H9 (cell line): ENCODE measurements at regions not wholly inside any gene's neighbourhood (a gene's known extent, or its start where the extent isn't known, plus 50 kb on each side); places are given as distances from the start of the nearest gene placed in this dataset.

Experiments used
- DNase-seq: peaks from one replicate; pipeline ENCODE4 v3.0.0-alpha.2; 2017
- H2AFZ ChIP-seq: one replicate; pipeline ENCODE4 v1.6.1; 2013; ENCODE audit warnings: mild to moderate bottlenecking, low read length, control low read depth, moderate library complexity
- H2AK5ac ChIP-seq: 2 replicates; pipeline ENCODE4 v1.6.1; 2013; ENCODE audit warnings: low read length, control low read depth, mixed read lengths; ENCODE audit not compliant: insufficient read length
- H2BK120ac ChIP-seq: one replicate; pipeline ENCODE4 v1.6.1; 2013; ENCODE audit warnings: low read depth, mild to moderate bottlenecking, low read length, control low read depth, inconsistent platforms; ENCODE audit not compliant: poor library complexity, severe bottlenecking
- H2BK12ac ChIP-seq: 2 replicates; pipeline ENCODE4 v1.6.1; 2013; ENCODE audit warnings: low read length, control low read depth, mixed read lengths, low read depth; ENCODE audit not compliant: insufficient read length
- H2BK15ac ChIP-seq: 2 replicates; pipeline ENCODE4 v1.6.1; 2013; ENCODE audit warnings: low read depth, low read length, control low read depth
- H2BK20ac ChIP-seq: one replicate; pipeline ENCODE4 v1.6.1; 2013; ENCODE audit warnings: low read depth, mild to moderate bottlenecking, low read length, control low read depth, inconsistent platforms; ENCODE audit not compliant: poor library complexity, severe bottlenecking
- H2BK5ac ChIP-seq: 2 replicates; pipeline ENCODE4 v1.6.1; 2013; ENCODE audit warnings: low read length, control low read depth, mixed read lengths; ENCODE audit not compliant: insufficient read length
- H3K14ac ChIP-seq: 2 replicates; pipeline ENCODE4 v1.6.1; 2013; ENCODE audit warnings: low read length, control low read depth; ENCODE audit not compliant: insufficient read depth
- H3K18ac ChIP-seq: 2 replicates; pipeline ENCODE4 v1.6.1; 2013; ENCODE audit warnings: low read depth, mild to moderate bottlenecking, mixed read lengths, low read length, control low read depth; ENCODE audit not compliant: insufficient read length
- H3K23ac ChIP-seq: 2 replicates; pipeline ENCODE4 v1.6.1; 2013; ENCODE audit warnings: low read length, control low read depth, mixed read lengths, low read depth; ENCODE audit not compliant: insufficient read length
- H3K23me2 ChIP-seq: 2 replicates; pipeline ENCODE4 v1.6.1; 2013; ENCODE audit warnings: low read depth, mild to moderate bottlenecking, mixed read lengths, low read length, control low read depth; ENCODE audit not compliant: insufficient read length, poor library complexity, severe bottlenecking
- H3K27ac ChIP-seq: 2 replicates; pipeline ENCODE4 v1.5.1; 2013; ENCODE audit warnings: low read length, control low read depth, mixed read lengths, low read depth; ENCODE audit not compliant: insufficient read length
- H3K27me3 ChIP-seq: 2 replicates; pipeline ENCODE4 v1.6.1; 2013; ENCODE audit warnings: low read length, control low read depth, inconsistent platforms; ENCODE audit not compliant: insufficient read depth
- H3K4ac ChIP-seq: 2 replicates; pipeline ENCODE4 v1.6.1; 2013; ENCODE audit warnings: low read depth, mild to moderate bottlenecking, control low read depth, inconsistent platforms, low read length, moderate library complexity
- H3K4me1 ChIP-seq: 2 replicates; pipeline ENCODE4 v1.6.1; 2013; ENCODE audit warnings: low read length, control low read depth, inconsistent platforms; ENCODE audit not compliant: insufficient read depth
- H3K4me2 ChIP-seq: 2 replicates; pipeline ENCODE4 v1.6.1; 2013; ENCODE audit warnings: low read length, control low read depth, mixed read lengths; ENCODE audit not compliant: insufficient read length, insufficient read depth
- H3K56ac ChIP-seq: 2 replicates; pipeline ENCODE4 v1.6.1; 2013; ENCODE audit warnings: low read depth, mild to moderate bottlenecking, mixed read lengths, low read length, control low read depth; ENCODE audit not compliant: insufficient read length
- H3K79me1 ChIP-seq: 2 replicates; pipeline ENCODE4 v1.6.1; 2013; ENCODE audit warnings: low read depth, mild to moderate bottlenecking, moderate library complexity, low read length, control low read depth, inconsistent platforms; ENCODE audit not compliant: insufficient read depth, poor library complexity, severe bottlenecking
- H3K79me2 ChIP-seq: 2 replicates; pipeline ENCODE4 v1.6.1; 2013; ENCODE audit warnings: low read length, control low read depth, inconsistent platforms; ENCODE audit not compliant: insufficient read depth
- H3K9ac ChIP-seq: 2 replicates; pipeline ENCODE4 v1.6.1; 2013; ENCODE audit warnings: low read length, control low read depth, mixed read lengths; ENCODE audit not compliant: insufficient read length; ENCODE audit errors: extremely low read depth
- H3K9me3 ChIP-seq: one replicate; pipeline ENCODE4 v1.6.1; 2013; ENCODE audit warnings: low read depth, low read length, inconsistent platforms; ENCODE audit not compliant: control insufficient read depth
- H3T11ph ChIP-seq: one replicate; pipeline ENCODE4 v1.6.1; 2013; ENCODE audit warnings: mild to moderate bottlenecking, low read length, control low read depth, inconsistent platforms
- H4K20me1 ChIP-seq: one replicate; pipeline ENCODE4 v1.6.1; 2013; ENCODE audit not compliant: control insufficient read depth, insufficient read length, insufficient read depth
- H4K5ac ChIP-seq: 2 replicates; pipeline ENCODE4 v1.6.1; 2013; ENCODE audit warnings: low read depth, mild to moderate bottlenecking, mixed read lengths, low read length, control low read depth; ENCODE audit not compliant: insufficient read length
- H4K8ac ChIP-seq: replicated peaks from 2 replicates; pipeline ENCODE4 v1.6.1; 2013; ENCODE audit warnings: low read length, control low read depth, mixed read lengths, low read depth; ENCODE audit not compliant: insufficient read length
- H4K91ac ChIP-seq: 2 replicates; pipeline ENCODE4 v1.6.1; 2013; ENCODE audit warnings: low read depth, mild to moderate bottlenecking, moderate library complexity, mixed read lengths, low read length, control low read depth; ENCODE audit not compliant: insufficient read length
- H3K27ac Mint-ChIP-seq, 3 experiments: 2 replicates in 2 of 3; 3 replicates in 1 of 3; pipeline ENCODE4 v1.8.0; 2020 to 2021; ENCODE audit warnings: mixed read lengths in 3 of 3, mild to moderate bottlenecking in 1 of 3, moderate library complexity in 1 of 3
- H3K27me3 Mint-ChIP-seq: 2 replicates; pipeline ENCODE4 v1.8.0; 2021; ENCODE audit warnings: low read depth, mild to moderate bottlenecking, moderate library complexity, mixed read lengths
- H3K36me3 Mint-ChIP-seq, 3 experiments: 2 replicates in 2 of 3; 3 replicates in 1 of 3; pipeline ENCODE4 v1.8.0; 2020 to 2021; ENCODE audit warnings: low read depth in 3 of 3, mixed read lengths in 3 of 3; ENCODE audit not compliant: insufficient read depth in 1 of 3
- H3K4me1 Mint-ChIP-seq, 2 experiments: 2 replicates each; pipeline ENCODE4 v1.8.0; 2020; ENCODE audit warnings: mixed read lengths in 2 of 2
- H3K4me3 Mint-ChIP-seq, 2 experiments: 2 replicates in 1 of 2; 3 replicates in 1 of 2; pipeline ENCODE4 v1.8.0; 2020 to 2021; ENCODE audit warnings: mild to moderate bottlenecking in 2 of 2, mixed read lengths in 2 of 2, moderate library complexity in 1 of 2
- H3K9me3 Mint-ChIP-seq, 2 experiments: 2 replicates in 1 of 2; 3 replicates in 1 of 2; pipeline ENCODE4 v1.8.0; 2020; ENCODE audit warnings: mild to moderate bottlenecking in 2 of 2, mixed read lengths in 2 of 2, moderate library complexity in 1 of 2
- WGBS: extraction: QIAGEN DNeasy Blood & Tissue Kit; methylation state at CpG from one replicate; pipeline ENCODE4 v1.1.7; 2013; ENCODE audit warnings: missing lambda C conversion rate, low lambda C conversion rate, mixed read lengths; ENCODE audit not compliant: insufficient read length; ENCODE audit errors: extremely low coverage; 5-methylcytosine and 5-hydroxymethylcytosine counted together
- TF ChIP-seq, protein P1 (sequence below): fragments of 200-600 bp; sonication (generic); conservative IDR thresholded peaks from 3 replicates; pipeline ENCODE4 v1.8.0; 2021; ENCODE audit warnings: antibody characterized with exemption, mild to moderate bottlenecking

DNA sequence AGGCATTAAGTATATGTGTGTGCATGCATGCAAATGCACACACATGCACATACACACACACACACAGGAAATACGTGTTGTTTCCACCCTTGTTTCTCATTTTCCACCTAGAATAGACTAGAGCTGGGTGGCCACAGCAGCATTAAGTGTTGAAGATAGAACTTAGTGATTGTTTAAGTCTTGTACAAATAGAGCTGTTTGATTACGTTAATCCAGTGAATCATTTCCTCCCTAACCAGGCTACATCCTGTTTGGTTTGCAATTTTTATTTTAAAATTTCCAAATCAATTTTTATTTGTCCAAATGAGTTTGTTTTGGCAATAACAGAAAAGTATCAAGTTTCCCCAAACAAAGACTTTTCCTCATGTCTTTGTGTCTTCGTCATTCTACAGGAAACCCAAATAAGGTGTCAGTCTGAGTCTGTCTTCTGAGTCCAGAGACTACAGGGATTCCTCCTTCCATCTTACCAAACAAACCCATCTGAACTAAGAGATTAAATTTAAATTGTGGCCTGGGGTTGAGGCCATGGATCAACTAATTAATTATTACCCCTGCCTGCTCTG lies 74.6 kb upstream of the GALNT5 start:
- no peak overlapping the region for H3K4me3 Mint-ChIP-seq
- DNase-seq, result no peak
- no peaks in the 10 kb centered on the region for H3K9me3 Mint-ChIP-seq
- no peak overlapping the region for H2AK5ac ChIP-seq
- no peak overlapping the region for H3K4me2 ChIP-seq
- no peak overlapping the region for H3K18ac ChIP-seq
- H3K27me3 ChIP-seq, result no peaks in the 10 kb centered on the region
- H2AFZ ChIP-seq, result peak overlapping the region; percentile 40
- H3K4me1 Mint-ChIP-seq, result 0 out of 4 replicates have a peak, but pooled peaks cover 0 to 8% of the 10 kb centered on the region in 2 experiments
- no peaks in the 10 kb centered on the region for H3K36me3 Mint-ChIP-seq
- TF ChIP-seq, protein P1, sequence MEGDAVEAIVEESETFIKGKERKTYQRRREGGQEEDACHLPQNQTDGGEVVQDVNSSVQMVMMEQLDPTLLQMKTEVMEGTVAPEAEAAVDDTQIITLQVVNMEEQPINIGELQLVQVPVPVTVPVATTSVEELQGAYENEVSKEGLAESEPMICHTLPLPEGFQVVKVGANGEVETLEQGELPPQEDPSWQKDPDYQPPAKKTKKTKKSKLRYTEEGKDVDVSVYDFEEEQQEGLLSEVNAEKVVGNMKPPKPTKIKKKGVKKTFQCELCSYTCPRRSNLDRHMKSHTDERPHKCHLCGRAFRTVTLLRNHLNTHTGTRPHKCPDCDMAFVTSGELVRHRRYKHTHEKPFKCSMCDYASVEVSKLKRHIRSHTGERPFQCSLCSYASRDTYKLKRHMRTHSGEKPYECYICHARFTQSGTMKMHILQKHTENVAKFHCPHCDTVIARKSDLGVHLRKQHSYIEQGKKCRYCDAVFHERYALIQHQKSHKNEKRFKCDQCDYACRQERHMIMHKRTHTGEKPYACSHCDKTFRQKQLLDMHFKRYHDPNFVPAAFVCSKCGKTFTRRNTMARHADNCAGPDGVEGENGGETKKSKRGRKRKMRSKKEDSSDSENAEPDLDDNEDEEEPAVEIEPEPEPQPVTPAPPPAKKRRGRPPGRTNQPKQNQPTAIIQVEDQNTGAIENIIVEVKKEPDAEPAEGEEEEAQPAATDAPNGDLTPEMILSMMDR, result no peak
- no peak overlapping the region for H3K27ac ChIP-seq
- no peaks in the 10 kb centered on the region for H3K79me2 ChIP-seq
- H2BK12ac ChIP-seq, result no peak overlapping the region
- no peak overlapping the region for H2BK5ac ChIP-seq
- no peaks in the 10 kb centered on the region for H3K9me3 ChIP-seq
- H2BK15ac ChIP-seq, result no peak overlapping the region
- no peaks in the 10 kb centered on the region for H4K20me1 ChIP-seq
- H4K91ac ChIP-seq, result no peak overlapping the region
- H2BK120ac ChIP-seq, result no peak overlapping the region
- H3T11ph ChIP-seq, result no peak overlapping the region
- no peaks in the 10 kb centered on the region for H3K27me3 Mint-ChIP-seq
- H3K14ac ChIP-seq, result no peak overlapping the region
- WGBS, result no CpG with 5 or more reads among the region's 3 CpGs
- no peak overlapping the region for H3K23ac ChIP-seq
- no peak overlapping the region for H4K8ac ChIP-seq
- no peaks in the 10 kb centered on the region for H3K79me1 ChIP-seq
- H3K4me1 ChIP-seq, result no peaks in the 10 kb centered on the region
- no peaks in the 10 kb centered on the region for H3K23me2 ChIP-seq
- H3K9ac ChIP-seq, result no peak overlapping the region
- H3K4ac ChIP-seq, result no peak overlapping the region
- H3K56ac ChIP-seq, result no peak overlapping the region
- no peak overlapping the region for H3K27ac Mint-ChIP-seq
- no peak overlapping the region for H2BK20ac ChIP-seq
- H4K5ac ChIP-seq, result no peak overlapping the region
